ENCODE measurements at regions not wholly inside any gene's neighbourhood (a gene's known extent, or its start where the extent isn't known, plus 50 kb on each side); places are given as distances from the start of the nearest gene placed in this dataset.

GRCh38 chr2:176848844-176849243 is 363.8 kb upstream of the HNRNPA3 start:
- H3K27me3 Mint-ChIP-seq (ENCODE audit: low read depth): peaks cover 2% of the 10 kb centered on the region
- no peak for TF ChIP-seq CTCF (conservative IDR thresholded peaks at IDR 0.05)
- no peak for DNase-seq (ENCODE audit: low read depth, low spot score)
- no peak overlapping the region for H3K4me3 Mint-ChIP-seq
- no peak overlapping the region for H3K27ac Mint-ChIP-seq (ENCODE audit: unreplicated experiment)
- no peaks in the 10 kb centered on the region for H3K4me1 Mint-ChIP-seq
- H3K36me3 Mint-ChIP-seq (ENCODE audit: low read depth): no peaks in the 10 kb centered on the region
- H3K9me3 Mint-ChIP-seq: no peaks in the 10 kb centered on the region

GRCh38 chr2:176851200-176851888 is 361.2 kb upstream of the HNRNPA3 start:
- H3K4me1 Mint-ChIP-seq: no peaks in the 10 kb centered on the region
- DNase-seq (ENCODE audit: low read depth, low spot score): no peak
- H3K9me3 Mint-ChIP-seq: no peaks in the 10 kb centered on the region
- TF ChIP-seq CTCF (conservative IDR thresholded peaks at IDR 0.05): no peak
- H3K4me3 Mint-ChIP-seq: no peak overlapping the region
- H3K36me3 Mint-ChIP-seq (ENCODE audit: low read depth): no peaks in the 10 kb centered on the region
- H3K27me3 Mint-ChIP-seq (ENCODE audit: low read depth): peaks cover 2% of the 10 kb centered on the region
- no peak overlapping the region for H3K27ac Mint-ChIP-seq (ENCODE audit: unreplicated experiment)

GRCh38 chr2:176851889-176852483 is 360.6 kb upstream of the HNRNPA3 start:
- H3K4me3 Mint-ChIP-seq: no peak overlapping the region
- no peak for DNase-seq (ENCODE audit: low read depth, low spot score)
- H3K27me3 Mint-ChIP-seq (ENCODE audit: low read depth): peaks cover 2% of the 10 kb centered on the region
- no peak for TF ChIP-seq CTCF (conservative IDR thresholded peaks at IDR 0.05)
- H3K4me1 Mint-ChIP-seq: no peaks in the 10 kb centered on the region
- no peaks in the 10 kb centered on the region for H3K9me3 Mint-ChIP-seq
- H3K27ac Mint-ChIP-seq (ENCODE audit: unreplicated experiment): no peak overlapping the region
- H3K36me3 Mint-ChIP-seq (ENCODE audit: low read depth): no peaks in the 10 kb centered on the region

- no peak overlapping the region for H3K27ac Mint-ChIP-seq (ENCODE audit: unreplicated experiment)
- TF ChIP-seq CTCF (conservative IDR thresholded peaks at IDR 0.05): no peak
These were observed 359.9 kb upstream of the HNRNPA3 start for GRCh38 chr2:176852667-176853066.

GRCh38 chr2:176854062-176854461 is 358.5 kb upstream of the HNRNPA3 start:
- no peak for DNase-seq (ENCODE audit: low read depth, low spot score)
- H3K4me1 Mint-ChIP-seq: no peaks in the 10 kb centered on the region
- peaks cover 2% of the 10 kb centered on the region for H3K27me3 Mint-ChIP-seq (ENCODE audit: low read depth)
- H3K4me3 Mint-ChIP-seq: no peak overlapping the region
- no peak for TF ChIP-seq CTCF (conservative IDR thresholded peaks at IDR 0.05)
- no peaks in the 10 kb centered on the region for H3K36me3 Mint-ChIP-seq (ENCODE audit: low read depth)
- no peaks in the 10 kb centered on the region for H3K9me3 Mint-ChIP-seq
- no peak overlapping the region for H3K27ac Mint-ChIP-seq (ENCODE audit: unreplicated experiment)

More at GRCh38 chr2:176852667-176853066, 359.9 kb upstream of the HNRNPA3 start:
- Mint-ChIP-seq H3K9me3 (no peaks in the 10 kb centered on the region), H3K4me1 (no peaks in the 10 kb centered on the region), H3K4me3 (no peak overlapping the region), H3K36me3 (ENCODE audit: low read depth) (no peaks in the 10 kb centered on the region), H3K27me3 (ENCODE audit: low read depth) (peaks cover 2% of the 10 kb centered on the region)
- DNase-seq (ENCODE audit: low read depth, low spot score): no peak

Measured in neural crest cell (in vitro differentiated cells).